22Rv1 (cell line): ENCODE measurements at regions not wholly inside any gene's neighbourhood (a gene's known extent, or its start where the extent isn't known, plus 50 kb on each side); places are given as distances from the start of the nearest gene placed in this dataset.

Experiments used
- CTCF ChIP-seq: fragments of 450-650 bp; IDR thresholded peaks from 2 replicates; pipeline ENCODE4 v1.5.1; 2017; ENCODE audit warnings: mild to moderate bottlenecking
- ZFX ChIP-seq: fragments of 450-650 bp; IDR thresholded peaks from 2 replicates; pipeline ENCODE4 v1.6.1; 2017; ENCODE audit warnings: antibody characterized with exemption, borderline replicate concordance

- TF ChIP-seq CTCF (no peak), ZFX (no peak)
Observed at GRCh38 chr2:34950797-34951196, 1351.7 kb upstream of the FAM98A start.
